ENCODE measurements at regions not wholly inside any gene's neighbourhood (a gene's known extent, or its start where the extent isn't known, plus 50 kb on each side); places are given as distances from the start of the nearest gene placed in this dataset.
"Not testable (repeated sequence)": the region's sequence is repeated elsewhere in the genome, so short reads cannot be mapped to it uniquely, and the experiment has no call there.

GRCh38 chr12:5096241-5096924 is 52.7 kb downstream of the KCNA5 start:
- no peak for DNase-seq (ENCODE audit: low read depth in 2 of 3, low spot score in 2 of 3)

- no peak for DNase-seq (ENCODE audit: low read depth in 2 of 3, low spot score in 2 of 3)
These were observed 54.1 kb downstream of the KCNA5 start for GRCh38 chr12:5097786-5098185.

DNA sequence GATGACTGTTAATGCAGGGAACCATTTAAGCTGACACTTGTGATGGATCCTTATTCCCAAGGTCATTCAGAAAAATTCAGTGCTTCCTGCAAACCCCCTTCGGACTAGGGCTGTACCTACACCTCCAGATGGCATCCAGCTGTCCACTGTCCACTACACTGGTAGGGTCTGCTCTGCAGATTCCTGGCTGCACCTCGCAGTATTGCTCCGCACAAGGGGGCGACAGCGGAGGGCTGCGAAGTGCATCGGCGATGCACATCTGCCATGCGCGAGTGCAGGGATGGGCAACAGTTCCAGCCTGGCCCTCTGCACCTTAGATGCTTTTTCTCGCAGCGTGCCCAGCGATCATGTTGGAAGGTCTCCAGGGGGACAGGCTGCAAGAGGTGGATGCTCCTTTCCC is 55.5 kb downstream of the KCNA5 start:
- no peak for DNase-seq (ENCODE audit: low read depth in 2 of 3, low spot score in 2 of 3)

GRCh38 chr12:5099591-5099990 is 55.9 kb downstream of the KCNA5 start:
- DNase-seq (ENCODE audit: low read depth in 2 of 3, low spot score in 2 of 3), result no peak

- no peak for DNase-seq (ENCODE audit: low read depth in 2 of 3, low spot score in 2 of 3)
These were observed 58.0 kb downstream of the KCNA5 start for GRCh38 chr12:5101686-5102085.

DNA sequence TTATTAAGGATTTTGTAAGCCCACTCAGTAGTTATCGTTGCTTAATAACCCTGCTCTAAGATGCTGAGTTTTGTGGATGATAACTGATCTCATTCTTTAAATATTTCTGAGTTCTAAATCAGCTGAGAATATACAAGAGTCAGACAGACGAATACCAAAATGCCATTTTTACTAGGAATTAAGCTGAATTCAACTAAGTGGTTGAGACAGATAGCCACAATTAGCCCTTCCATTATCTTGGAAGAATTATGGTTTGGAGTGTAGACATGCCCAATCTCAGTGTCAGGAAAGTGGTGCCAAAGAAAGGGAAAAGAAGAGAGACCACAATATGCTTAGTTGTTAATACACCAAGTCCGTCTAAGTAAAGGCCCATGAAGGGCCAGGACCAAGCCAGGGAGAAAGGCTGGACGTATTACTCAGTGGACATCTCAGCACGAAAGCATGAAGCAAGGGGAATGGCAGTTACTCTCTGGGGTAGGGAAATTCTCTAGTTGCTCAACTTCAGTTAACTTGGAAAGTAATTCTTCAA is 58.6 kb downstream of the KCNA5 start:
- DNase-seq (ENCODE audit: low read depth in 2 of 3, low spot score in 2 of 3), result no peak

- no peak for DNase-seq (ENCODE audit: low read depth in 2 of 3, low spot score in 2 of 3)
These were observed 59.1 kb downstream of the KCNA5 start for GRCh38 chr12:5102806-5103205.

- DNase-seq (ENCODE audit: low read depth in 2 of 3, low spot score in 2 of 3), result no peak
These were observed 66.7 kb downstream of the KCNA5 start for GRCh38 chr12:5110345-5110744.

- DNase-seq (ENCODE audit: low read depth in 2 of 3, low spot score in 2 of 3), result no peak
These were observed 70.8 kb downstream of the KCNA5 start for GRCh38 chr12:5114436-5114835.

GRCh38 chr12:5121784-5122183 is 78.1 kb downstream of the KCNA5 start:
- DNase-seq (ENCODE audit: low read depth in 2 of 3, low spot score in 2 of 3), result not testable (repeated sequence)

GRCh38 chr12:5122256-5122831 is 78.7 kb downstream of the KCNA5 start:
- DNase-seq (ENCODE audit: low read depth in 2 of 3, low spot score in 2 of 3), result not testable (repeated sequence)

DNA sequence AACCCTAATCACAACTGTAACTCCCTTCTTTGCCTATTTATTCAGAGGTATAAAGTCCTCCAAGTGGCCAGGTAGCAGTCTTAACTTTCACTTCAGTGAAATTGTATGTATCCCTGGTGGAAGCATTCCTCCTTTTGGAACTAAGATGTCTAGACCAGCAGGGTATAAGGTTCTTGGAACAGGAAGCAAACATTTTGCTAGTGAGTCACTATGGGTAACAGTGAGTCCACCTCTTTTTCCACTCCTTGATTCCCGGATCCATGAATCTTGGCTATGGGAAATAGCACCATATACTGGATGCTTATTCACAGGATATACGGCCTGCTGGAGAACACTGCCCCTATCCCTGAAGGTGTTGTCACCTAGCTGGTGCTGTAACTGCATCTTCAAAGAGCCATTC is 80.2 kb downstream of the KCNA5 start:
- DNase-seq (ENCODE audit: low read depth in 2 of 3, low spot score in 2 of 3), result no peak

DNA sequence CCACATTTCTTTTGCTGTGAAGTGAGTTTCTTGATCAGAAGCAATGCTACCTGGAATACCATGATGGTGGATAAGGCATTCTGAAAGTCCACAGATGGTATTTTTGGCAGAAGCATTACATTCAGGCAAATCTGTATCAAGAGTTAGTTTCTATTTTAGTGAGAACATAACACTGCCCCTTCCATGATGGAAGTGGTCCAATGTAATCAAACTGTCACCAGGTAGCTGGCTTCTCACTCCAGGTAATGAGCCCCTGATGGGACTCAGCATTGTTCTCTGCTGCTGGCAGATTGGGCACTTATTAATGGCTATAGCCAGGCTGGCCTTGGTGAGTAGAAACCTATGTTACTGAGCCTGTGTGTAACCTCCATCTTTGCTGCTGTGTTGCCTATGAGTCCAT is 80.7 kb downstream of the KCNA5 start:
- no peak for DNase-seq (ENCODE audit: low read depth in 2 of 3, low spot score in 2 of 3)

DNA sequence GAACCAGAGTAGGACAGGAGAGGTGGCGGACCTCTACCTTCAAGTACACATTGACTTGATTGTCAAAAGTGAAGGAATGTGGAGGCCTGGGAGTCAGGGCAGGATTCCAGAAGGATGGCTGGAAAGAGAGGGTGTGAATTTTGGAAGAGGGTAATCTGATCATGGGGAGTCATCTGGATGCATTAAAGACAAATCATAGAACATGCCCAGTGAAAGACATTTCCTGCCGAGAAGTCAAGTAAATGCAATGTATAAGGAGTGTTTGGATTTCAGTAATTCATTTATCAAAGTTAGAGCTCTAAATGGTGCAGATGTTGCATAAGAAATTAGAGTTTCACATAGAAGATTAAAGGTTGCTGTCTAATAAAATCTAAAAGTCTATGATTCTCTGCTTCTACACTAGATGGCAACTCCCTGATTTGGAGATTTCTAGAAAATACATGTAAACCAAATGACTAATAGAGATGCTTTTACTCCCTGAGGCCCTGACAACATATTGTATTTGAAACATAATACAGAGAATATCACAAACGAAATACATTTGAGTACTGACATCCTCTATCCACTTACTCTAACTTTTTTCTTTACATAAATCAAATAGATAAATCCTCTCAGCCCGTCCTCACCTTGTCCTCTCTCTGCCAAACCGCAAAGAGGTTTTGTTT is 91.3 kb downstream of the KCNA5 start:
- DNase-seq (ENCODE audit: low read depth in 2 of 3, low spot score in 2 of 3), result no peak

GRCh38 chr12:5138256-5138655 is 94.6 kb downstream of the KCNA5 start:
- DNase-seq (ENCODE audit: low read depth in 2 of 3, low spot score in 2 of 3), result no peak

GRCh38 chr12:5138845-5139244 is 95.2 kb downstream of the KCNA5 start:
- no peak for DNase-seq (ENCODE audit: low read depth in 2 of 3, low spot score in 2 of 3)

DNA sequence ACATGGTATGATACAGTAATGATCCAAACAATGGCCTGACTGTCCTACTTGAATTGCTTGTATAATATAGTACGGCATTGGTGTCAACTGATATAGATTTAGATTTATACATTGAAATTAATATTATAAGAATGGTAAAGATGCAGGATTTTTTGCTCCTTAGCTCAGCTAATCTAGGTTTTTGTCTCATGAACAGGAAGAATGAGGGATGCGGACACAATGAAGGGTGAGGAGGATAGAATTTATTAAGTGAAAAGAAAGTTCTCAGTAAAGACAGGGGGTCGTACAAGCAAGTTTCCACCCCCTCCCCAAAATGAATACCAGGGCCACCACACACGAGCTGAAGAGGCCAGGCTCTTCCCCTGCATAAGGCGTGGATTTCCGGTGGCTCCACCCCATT is 96.1 kb downstream of the KCNA5 start:
- no peak for DNase-seq (ENCODE audit: low read depth in 2 of 3, low spot score in 2 of 3)

- no peak for DNase-seq (ENCODE audit: low read depth in 2 of 3, low spot score in 2 of 3)
These were observed 96.5 kb downstream of the KCNA5 start for GRCh38 chr12:5140190-5140589.

DNA sequence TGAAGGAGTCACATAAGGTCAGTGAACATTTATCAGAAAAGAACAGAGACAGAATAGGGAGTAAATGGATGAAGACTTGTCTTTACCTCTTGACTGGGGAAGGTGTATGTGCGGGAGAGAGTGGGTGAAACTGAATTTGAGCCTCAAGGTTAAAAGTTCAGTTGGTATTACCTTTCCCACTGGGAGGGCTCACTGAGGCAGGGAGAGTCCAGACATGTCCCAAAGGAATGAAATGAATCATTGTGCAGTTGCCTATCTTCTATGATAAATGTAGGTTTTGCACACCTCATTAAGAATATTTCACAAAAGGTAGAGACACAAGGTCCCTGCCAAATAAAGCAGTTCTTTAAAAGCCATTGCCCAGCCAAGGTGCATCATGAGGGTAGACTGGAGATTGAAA is 105.2 kb downstream of the KCNA5 start:
- DNase-seq (ENCODE audit: low read depth in 2 of 3, low spot score in 2 of 3), result no peak

GRCh38 chr12:5154091-5154490 is 110.4 kb downstream of the KCNA5 start:
- no peak for DNase-seq (ENCODE audit: low read depth in 2 of 3, low spot score in 2 of 3)

- no peak for DNase-seq (ENCODE audit: low read depth in 2 of 3, low spot score in 2 of 3)
These were observed 112.2 kb downstream of the KCNA5 start for GRCh38 chr12:5155866-5156265.

GRCh38 chr12:5160827-5161226 is 117.1 kb downstream of the KCNA5 start:
- no peak for DNase-seq (ENCODE audit: low read depth in 2 of 3, low spot score in 2 of 3)
